HUES64 (cell line): ENCODE measurements at regions not wholly inside any gene's neighbourhood (a gene's known extent, or its start where the extent isn't known, plus 50 kb on each side); places are given as distances from the start of the nearest gene placed in this dataset.

Source experiments
- H3K27ac ChIP-seq: 2 replicates; pipeline ENCODE4 v1.7.0; 2013; ENCODE audit warnings: low read depth, low read length, inconsistent platforms
- H3K27me3 ChIP-seq: 2 replicates; pipeline ENCODE4 v1.6.1; 2013; ENCODE audit warnings: mild to moderate bottlenecking, low read length; ENCODE audit not compliant: insufficient read depth
- H3K36me3 ChIP-seq: 2 replicates; pipeline ENCODE4 v1.6.1; 2013; ENCODE audit warnings: mild to moderate bottlenecking, low read length; ENCODE audit not compliant: insufficient read depth
- H3K4me1 ChIP-seq: 2 replicates; pipeline ENCODE4 v1.6.1; 2013; ENCODE audit warnings: mild to moderate bottlenecking, low read length, moderate library complexity; ENCODE audit not compliant: insufficient read depth
- H3K4me3 ChIP-seq: 2 replicates; pipeline ENCODE4 v1.5.1; 2013; ENCODE audit warnings: mild to moderate bottlenecking, low read length, moderate library complexity
- H3K9ac ChIP-seq: 2 replicates; pipeline ENCODE4 v1.6.1; 2013; ENCODE audit warnings: mild to moderate bottlenecking, low read depth, low read length
- H3K9me3 ChIP-seq: 2 replicates; pipeline ENCODE4 v1.6.1; 2013; ENCODE audit warnings: low read depth, low read length; ENCODE audit not compliant: insufficient read depth
- WGBS: fragments of 150-250, 120-280 bp; methylation state at CpG from one replicate; pipeline ENCODE4 v1.1.7; 2013; ENCODE audit warnings: missing lambda C conversion rate; 5-methylcytosine and 5-hydroxymethylcytosine counted together

DNA sequence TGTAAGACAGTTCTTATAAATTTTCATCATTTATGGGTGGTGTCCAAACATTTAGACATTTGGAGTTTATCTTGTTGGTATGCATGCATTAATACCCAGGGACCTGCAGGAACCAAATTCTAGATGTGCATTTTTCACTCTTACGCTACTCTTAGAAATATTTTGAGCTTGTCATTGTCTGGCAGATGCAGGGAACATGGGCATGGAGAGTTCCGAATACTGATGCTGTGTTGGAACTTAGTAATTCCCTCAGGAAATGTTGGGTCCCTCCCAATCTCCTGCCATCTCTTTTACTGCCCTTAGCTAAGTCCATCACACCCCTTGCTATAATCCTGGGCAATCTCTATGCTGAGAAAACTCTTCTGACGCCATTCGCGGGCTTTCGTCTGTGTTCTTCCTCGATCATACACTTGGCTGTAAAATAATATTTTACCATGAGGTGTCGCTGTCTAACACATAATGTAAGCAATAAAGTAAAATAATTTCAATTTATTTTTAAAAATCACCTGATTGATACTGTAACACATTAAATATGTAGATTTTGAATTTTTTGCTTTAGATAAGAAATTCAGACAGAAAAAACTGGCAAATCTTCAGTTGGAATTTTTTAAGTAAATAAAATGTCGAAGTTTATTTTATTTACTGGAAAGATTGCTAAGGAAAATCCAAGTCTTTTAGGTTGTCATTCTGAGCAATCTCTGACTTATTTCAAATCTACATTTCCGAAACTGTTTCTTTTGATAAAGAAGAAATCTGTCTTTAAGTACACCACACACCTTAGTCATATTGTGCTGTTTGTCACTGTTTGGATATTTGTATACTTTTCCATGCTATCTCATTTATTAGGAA is 304.1 kb upstream of the SSTR1 start:
- H3K4me1 ChIP-seq, result no peaks in the 10 kb centered on the region
- H3K27me3 ChIP-seq, result peaks cover 7% of the 10 kb centered on the region
- peaks cover 5% of the 10 kb centered on the region; the same call in 1 of the 2 replicates for H3K9me3 ChIP-seq
- WGBS, result 46% methylated on average over 9 of the region's 10 CpGs
- no peak overlapping the region for H3K9ac ChIP-seq
- H3K36me3 ChIP-seq, result no peaks in the 10 kb centered on the region
- no peak overlapping the region for H3K4me3 ChIP-seq
- H3K27ac ChIP-seq, result no peak overlapping the region

DNA sequence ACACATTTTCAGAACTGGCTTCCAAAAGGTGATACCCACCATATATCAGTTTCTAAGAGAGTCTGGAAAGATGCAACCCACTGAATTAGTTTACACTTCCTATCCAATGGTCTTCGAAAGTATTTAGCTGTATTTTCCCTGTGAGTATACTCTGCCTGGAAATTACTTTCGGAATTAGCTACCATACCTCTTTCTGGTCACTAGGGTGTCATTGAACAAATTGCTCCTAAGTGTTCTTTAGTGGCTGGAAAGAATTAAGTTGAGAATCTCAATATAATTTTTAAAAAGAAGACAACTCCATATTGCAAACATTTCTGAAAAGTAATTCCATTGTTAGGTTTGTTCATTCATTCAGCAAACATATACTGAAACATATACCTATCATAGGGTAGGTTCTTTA is 283.1 kb upstream of the SSTR1 start:
- Histone ChIP-seq H3K36me3 (no peaks in the 10 kb centered on the region), H3K9me3 (no peaks in the 10 kb centered on the region), H3K9ac (no peak overlapping the region), H3K27me3 (no peaks in the 10 kb centered on the region), H3K4me1 (no peaks in the 10 kb centered on the region), H3K4me3 (no peak overlapping the region), H3K27ac (no peak overlapping the region)
- WGBS, result 94% methylated on average over 2 of the region's 2 CpGs

DNA sequence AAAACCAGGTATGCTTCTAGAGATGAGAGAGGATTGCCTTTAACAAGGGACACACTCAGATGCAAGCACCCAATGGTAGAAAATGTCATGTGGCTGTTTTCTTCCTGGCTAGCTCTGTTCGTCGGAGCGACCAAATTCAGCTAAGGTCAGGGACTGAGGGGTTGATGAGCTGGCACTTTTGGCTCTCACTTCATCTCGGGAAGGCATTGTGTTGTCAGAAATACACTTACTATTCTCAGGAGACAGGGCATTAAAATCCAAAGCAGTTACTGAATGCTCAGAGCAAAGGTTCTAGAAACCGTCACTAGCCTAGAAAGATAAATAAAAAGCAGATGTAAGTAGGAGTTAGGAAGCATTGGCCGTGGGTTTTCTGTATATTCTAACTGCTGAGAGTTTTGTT is 275.7 kb upstream of the SSTR1 start:
- H3K4me1 ChIP-seq, result peaks cover 9% of the 10 kb centered on the region
- no peaks in the 10 kb centered on the region for H3K36me3 ChIP-seq
- no peak overlapping the region for H3K27ac ChIP-seq
- 85% methylated on average over 6 of the region's 6 CpGs for WGBS
- no peaks in the 10 kb centered on the region for H3K9me3 ChIP-seq
- H3K27me3 ChIP-seq, result no peaks in the 10 kb centered on the region; the same call in 1 of the 2 replicates
- no peak overlapping the region for H3K9ac ChIP-seq
- no peak overlapping the region for H3K4me3 ChIP-seq

DNA sequence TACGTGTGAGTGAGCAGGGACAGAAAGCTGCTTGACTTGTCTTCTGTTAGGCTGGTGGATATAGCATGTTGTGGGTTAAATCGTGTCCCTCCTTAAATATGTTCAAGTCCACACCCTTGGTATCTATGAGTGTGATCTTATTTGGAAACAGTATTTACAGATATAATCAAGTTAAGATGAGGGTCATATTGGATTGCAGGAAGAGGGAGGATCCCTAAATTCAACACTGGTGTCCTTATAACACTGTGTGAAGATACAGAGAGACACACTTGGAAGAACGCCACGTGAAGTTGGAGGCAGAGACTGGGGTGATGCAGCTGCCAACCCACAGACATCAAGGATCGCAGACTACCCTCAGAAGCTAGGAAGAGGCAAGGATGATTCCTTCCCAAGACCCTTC is 275.2 kb upstream of the SSTR1 start:
- Histone ChIP-seq H3K9me3 (no peaks in the 10 kb centered on the region), H3K9ac (no peak overlapping the region), H3K27me3 (no peaks in the 10 kb centered on the region; the same call in 1 of the 2 replicates), H3K36me3 (no peaks in the 10 kb centered on the region), H3K27ac (no peak overlapping the region), H3K4me3 (no peak overlapping the region), H3K4me1 (peaks cover 9% of the 10 kb centered on the region)
- 92% methylated on average over 4 of the region's 5 CpGs for WGBS

DNA sequence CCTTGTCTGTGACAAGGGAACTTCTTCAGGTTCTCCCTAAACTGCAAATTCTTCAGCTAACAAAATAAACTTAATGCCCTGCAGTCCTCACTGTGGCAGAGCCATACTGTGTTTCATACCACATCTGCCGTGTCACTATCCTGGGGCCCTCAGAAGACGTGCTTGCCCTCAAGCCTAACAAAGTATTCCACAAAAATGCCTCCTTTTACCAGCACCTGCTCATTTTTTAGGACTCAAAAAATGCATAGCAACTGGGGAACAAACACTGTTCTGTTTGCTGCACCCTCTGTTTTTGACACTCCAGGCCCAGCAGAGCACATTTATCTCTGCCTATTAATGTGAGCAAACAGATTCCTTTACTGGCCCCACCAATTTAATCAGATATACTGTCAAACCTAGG is 270.7 kb upstream of the SSTR1 start:
- H3K36me3 ChIP-seq, result no peaks in the 10 kb centered on the region
- 0 out of 2 replicates have a peak, but pooled peaks cover 1% of the 10 kb centered on the region for H3K4me1 ChIP-seq
- H3K27ac ChIP-seq, result no peak overlapping the region
- H3K9ac ChIP-seq, result no peak overlapping the region
- 87% methylated on average over 2 of the region's 2 CpGs for WGBS
- no peaks in the 10 kb centered on the region for H3K9me3 ChIP-seq
- H3K27me3 ChIP-seq, result no peaks in the 10 kb centered on the region; the same call in 1 of the 2 replicates
- H3K4me3 ChIP-seq, result no peak overlapping the region

DNA sequence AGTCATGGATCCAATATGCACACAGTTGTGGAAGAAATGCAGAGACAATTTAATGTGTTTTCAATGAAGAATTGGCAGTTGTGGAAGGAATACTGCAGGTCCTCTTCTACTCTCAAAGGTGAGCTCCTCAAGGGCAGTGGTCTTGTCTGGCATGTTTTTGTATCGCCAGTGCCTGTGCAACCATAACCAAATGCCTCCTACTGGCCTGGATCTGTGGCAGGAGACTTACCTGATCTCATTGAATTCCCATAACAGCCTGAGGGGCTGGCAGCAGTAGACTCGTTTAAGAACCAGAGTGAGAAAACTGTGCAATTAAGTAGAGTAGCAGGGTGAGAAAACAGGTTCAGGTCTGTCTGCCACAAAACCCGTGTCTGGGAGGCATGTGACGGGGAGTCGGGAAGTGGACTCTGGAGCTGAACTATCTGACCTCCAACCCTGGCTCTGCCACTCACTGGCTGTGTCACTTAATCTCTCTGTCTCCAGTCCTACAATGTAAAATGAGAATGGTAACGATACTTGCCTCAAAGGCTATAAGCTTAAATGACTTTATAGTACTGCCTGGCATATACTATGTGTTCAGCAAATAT is 268.2 kb upstream of the SSTR1 start:
- WGBS, result 90% methylated on average over 6 of the region's 6 CpGs
- H3K4me3 ChIP-seq, result no peak overlapping the region
- H3K9ac ChIP-seq, result no peak overlapping the region
- H3K4me1 ChIP-seq, result no peaks in the 10 kb centered on the region
- no peaks in the 10 kb centered on the region for H3K36me3 ChIP-seq
- H3K27me3 ChIP-seq, result no peaks in the 10 kb centered on the region
- H3K27ac ChIP-seq, result no peak overlapping the region
- 0 out of 2 replicates have a peak, but pooled peaks cover 9% of the 10 kb centered on the region for H3K9me3 ChIP-seq

DNA sequence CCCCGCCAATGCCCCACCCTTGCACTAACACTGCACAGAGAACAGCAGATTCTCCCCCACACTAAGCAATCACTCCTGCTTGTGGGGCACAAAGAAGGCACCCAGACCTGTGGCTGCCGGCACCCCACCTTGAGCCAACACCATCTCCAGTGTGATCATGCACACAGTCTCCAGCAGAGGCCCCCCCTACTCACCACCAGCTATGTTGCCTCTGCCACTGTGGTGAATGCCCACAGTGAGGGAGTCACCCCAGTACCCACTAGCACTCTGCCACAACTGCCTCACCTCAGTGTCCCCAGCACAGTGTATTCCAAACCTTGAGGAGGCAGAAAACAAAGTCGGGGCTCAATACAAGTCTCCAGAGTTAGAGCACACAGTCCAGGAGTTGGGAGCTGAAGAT is 261.7 kb upstream of the SSTR1 start:
- H3K9me3 ChIP-seq, result peaks cover 35% of the 10 kb centered on the region
- H3K27ac ChIP-seq, result no peak overlapping the region
- H3K27me3 ChIP-seq, result no peaks in the 10 kb centered on the region
- WGBS, result 93% methylated on average over 3 of the region's 3 CpGs
- H3K36me3 ChIP-seq, result no peaks in the 10 kb centered on the region
- H3K9ac ChIP-seq, result no peak overlapping the region
- no peaks in the 10 kb centered on the region for H3K4me1 ChIP-seq
- no peak overlapping the region for H3K4me3 ChIP-seq

DNA sequence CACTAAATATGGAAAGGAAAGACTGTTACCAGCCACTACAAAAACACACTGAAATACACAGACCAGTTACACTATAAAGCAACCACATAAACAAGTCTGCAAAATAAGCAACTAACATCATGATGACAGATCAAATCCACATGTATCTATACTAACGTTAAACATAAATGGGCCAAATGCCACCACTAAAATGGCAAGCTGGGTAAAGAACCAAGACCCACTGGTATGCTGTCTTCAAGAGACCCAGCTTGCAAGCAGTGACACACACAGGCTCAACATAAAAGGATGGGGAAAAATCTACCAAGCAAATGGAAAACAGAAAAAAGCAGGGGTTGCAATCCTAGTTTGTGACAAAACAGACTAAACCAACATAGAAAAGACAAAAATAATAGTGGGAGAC is 260.9 kb upstream of the SSTR1 start:
- Histone ChIP-seq H3K27me3 (no peaks in the 10 kb centered on the region), H3K9me3 (peaks cover 35% of the 10 kb centered on the region), H3K4me3 (no peak overlapping the region), H3K4me1 (no peaks in the 10 kb centered on the region), H3K9ac (no peak overlapping the region), H3K27ac (no peak overlapping the region), H3K36me3 (no peaks in the 10 kb centered on the region)
- WGBS, result 96% methylated on average over 1 of the region's 1 CpG

DNA sequence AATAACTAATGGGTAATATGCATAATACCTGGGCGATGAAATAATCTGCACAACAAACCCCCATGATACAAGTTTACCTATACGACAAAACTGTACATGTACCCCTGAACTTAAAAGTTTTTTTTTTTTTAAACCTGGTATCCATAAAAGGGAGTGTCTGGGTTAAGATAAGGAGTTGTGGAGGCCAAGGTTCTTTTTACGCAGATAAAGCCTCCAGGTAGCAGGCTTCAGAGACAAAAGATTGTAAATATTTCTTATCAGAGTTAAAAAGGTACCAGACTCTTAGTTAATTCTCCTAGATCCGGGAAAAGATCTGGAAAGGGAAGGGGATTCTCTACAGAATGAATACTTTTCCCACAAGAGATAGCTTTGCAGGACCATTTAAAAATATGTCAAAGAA is 259.4 kb upstream of the SSTR1 start:
- Histone ChIP-seq H3K27ac (no peak overlapping the region), H3K9ac (no peak overlapping the region), H3K4me1 (no peaks in the 10 kb centered on the region), H3K27me3 (no peaks in the 10 kb centered on the region), H3K9me3 (peaks cover 35% of the 10 kb centered on the region), H3K4me3 (no peak overlapping the region), H3K36me3 (no peaks in the 10 kb centered on the region)
- WGBS, result 96% methylated on average over 3 of the region's 4 CpGs

DNA sequence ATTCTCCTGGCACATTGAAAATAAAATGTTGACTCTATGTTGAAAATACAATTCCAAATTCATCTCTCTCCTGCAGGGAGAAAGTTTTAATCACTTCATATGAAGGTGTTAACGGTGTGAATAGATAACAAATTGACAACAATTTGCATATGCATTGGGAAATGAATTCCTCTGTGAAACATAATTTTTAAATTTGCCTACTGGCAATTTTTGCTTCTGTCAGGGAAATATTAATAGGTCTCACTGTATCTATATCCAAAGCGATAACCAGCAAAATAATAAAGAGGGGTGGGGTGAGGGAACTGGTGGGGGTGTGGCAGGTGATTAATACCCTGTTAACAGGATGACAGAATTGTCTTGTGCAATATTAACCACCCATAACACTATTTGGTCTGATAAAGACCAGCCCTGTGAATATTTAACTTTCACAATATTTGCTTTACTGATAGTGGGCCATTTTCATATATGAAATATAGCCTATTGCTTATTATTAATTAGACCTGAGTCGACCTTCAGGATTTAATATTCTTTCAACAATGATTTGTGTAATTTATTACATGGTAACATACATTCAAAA is 239.0 kb upstream of the SSTR1 start:
- 100% methylated on average over 1 of the region's 3 CpGs for WGBS
- H3K9me3 ChIP-seq, result no peaks in the 10 kb centered on the region
- H3K27ac ChIP-seq, result no peak overlapping the region
- H3K4me1 ChIP-seq, result no peaks in the 10 kb centered on the region
- H3K9ac ChIP-seq, result no peak overlapping the region
- H3K4me3 ChIP-seq, result no peak overlapping the region
- H3K27me3 ChIP-seq, result no peaks in the 10 kb centered on the region
- H3K36me3 ChIP-seq, result no peaks in the 10 kb centered on the region

DNA sequence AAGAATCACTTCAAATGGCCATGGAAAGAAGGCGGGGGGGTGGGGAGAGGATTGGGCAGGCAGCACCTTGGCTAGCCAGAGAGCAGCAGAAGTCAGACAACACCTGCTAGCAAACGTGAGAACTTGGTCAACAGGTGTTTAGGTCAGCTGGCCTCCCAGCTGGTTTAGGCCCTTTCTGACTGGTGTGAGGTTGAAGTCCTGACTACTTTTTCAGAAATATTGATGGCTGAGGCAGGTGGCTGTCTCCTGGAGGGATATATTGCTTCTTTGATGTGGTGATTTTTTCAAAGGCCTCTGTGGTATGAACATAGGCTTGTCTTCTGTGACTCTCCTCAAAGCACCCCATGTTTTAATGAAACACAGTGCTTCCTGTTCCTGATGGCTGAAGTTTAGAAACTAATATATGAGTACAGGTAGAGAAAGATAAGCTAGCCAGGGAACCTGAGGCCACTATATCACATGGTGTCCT is 238.2 kb upstream of the SSTR1 start:
- Histone ChIP-seq H3K9me3 (no peaks in the 10 kb centered on the region), H3K27ac (no peak overlapping the region), H3K36me3 (no peaks in the 10 kb centered on the region), H3K9ac (no peak overlapping the region), H3K4me3 (no peak overlapping the region), H3K4me1 (no peaks in the 10 kb centered on the region), H3K27me3 (no peaks in the 10 kb centered on the region)
- WGBS, result 83% methylated on average over 2 of the region's 2 CpGs
